Stromal cell of bone marrow (primary cell): ENCODE measurements at regions not wholly inside any gene's neighbourhood (a gene's known extent, or its start where the extent isn't known, plus 50 kb on each side); places are given as distances from the start of the nearest gene placed in this dataset.
"Not testable (repeated sequence)": the region's sequence is repeated elsewhere in the genome, so short reads cannot be mapped to it uniquely, and the experiment has no call there.

ENCODE experiments used
- DNase-seq: peaks from one replicate; pipeline ENCODE4 v3.0.0-alpha.2; 2012; ENCODE audit warnings: low read depth

DNA sequence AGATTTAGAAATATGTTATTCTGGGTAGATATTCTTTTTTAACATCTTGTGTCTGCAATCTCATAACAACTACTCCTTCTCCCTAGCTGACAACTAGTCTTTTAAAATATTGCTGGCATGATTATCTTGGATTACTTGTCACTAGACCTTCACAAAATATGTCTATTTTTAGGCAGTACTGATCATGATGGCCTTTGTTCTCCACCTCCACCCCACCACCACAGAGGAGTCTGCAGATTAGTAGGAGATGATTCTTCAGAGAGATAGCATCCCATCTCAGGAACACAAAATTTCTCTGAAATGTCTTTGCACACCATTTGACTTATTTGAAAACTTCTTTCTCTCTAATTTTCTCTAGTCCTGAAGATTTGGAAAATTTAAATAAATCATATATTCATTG lies 338.1 kb upstream of the SPHKAP start:
- DNase-seq, result no peak

DNA sequence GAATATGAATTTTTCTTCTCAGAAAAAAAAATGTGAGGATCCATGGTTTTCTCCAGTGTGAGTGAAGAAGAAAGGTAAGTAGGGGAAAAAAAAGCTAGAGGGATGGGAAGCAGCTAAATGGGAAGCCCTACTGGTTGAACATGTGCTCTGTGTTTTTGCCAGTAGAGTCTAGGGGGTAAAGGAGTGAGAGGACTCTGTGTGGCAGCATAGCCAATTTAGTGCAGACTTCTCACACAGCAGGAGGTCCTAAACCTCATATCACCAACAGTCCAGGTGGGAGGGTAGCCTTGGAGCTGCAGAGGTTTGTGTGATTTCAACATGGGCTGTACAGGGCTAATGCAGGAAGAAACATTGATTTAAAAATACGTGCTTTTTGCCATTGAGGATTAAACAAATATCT lies 334.5 kb upstream of the SPHKAP start:
- no peak for DNase-seq

DNA sequence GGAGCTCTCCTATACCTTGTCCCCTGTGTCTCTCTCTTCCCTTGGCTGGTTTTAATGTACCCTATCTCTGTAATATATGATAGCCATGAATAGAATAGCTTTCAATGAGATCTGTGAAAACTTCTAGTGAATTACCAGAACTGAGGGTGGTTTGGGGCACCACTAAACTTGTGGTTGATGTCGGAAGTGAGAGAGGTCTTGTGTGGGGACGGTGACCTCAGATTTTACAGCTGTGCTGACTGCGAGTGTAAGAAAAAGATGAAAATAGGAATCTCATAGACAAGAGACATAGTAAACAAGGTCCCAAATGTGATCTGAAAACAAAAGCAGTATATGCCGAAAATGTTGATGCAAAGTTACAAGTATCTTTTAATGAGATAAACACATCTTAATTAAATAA lies 332.0 kb upstream of the SPHKAP start:
- DNase-seq, result not testable (repeated sequence)

DNA sequence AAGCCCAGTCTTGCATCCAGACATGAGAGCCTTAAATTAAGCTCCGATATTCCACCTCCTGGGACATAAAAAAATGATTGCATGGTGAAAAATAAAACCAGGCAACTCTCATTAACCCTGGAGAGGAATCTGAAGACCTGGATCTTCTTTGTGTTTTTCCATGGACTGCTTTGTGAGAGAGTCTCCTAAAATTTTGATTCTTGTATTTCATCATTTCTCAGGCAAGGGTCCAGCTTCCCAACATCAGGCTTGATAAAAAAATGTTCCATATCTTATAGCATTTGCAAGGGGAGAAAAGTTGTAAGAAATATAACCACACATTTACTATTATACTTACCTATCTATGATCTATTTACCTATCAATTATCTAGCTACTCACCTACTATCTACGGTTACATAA lies 327.5 kb upstream of the SPHKAP start:
- no peak for DNase-seq

DNA sequence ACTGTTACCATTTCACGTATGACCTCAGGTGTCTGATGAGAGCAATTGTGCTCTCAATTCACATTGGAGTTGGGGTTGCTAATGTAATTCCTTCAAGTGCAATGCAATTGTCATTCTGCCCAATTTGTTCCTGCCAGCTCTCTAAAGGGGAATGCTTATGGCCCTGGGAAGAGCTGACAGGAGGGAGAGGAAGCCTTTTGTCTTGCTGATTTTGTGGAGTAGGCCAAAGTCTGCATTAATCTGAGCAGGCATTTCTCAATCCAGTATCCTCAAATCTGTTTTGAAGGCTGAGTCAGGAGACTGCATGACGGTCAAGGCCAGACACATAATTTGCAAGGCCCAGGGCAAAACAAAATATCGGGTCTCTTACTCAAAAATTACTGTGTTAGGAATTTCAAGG lies 326.4 kb upstream of the SPHKAP start:
- no peak for DNase-seq

DNA sequence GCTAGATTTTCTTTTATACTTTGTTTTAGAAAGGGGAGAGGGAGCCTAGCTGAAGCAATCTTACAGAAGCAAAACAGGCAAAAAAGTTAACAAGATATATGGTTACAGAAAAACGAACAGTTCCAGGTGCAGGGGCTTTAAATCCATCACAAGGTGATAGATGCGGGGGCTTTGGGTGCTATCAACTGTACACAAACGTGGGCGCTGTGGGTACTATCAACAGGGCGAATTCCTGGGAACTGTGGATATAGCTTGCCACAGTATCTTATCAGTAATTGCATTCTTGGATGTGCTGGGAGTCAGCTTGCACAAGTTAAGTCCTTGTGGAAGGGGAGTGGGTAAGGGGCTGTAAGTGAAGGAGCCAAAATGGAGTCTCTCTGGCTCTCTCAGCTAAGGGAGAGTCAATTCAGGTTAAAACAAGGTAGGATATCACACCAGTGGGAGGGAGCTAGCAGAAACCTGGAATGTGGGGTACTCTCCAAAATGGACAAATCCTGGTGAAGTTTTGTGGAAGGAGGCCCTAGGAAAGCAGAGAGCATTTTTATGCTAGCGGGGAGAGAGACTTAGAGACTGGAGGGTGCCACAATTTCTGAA lies 325.8 kb upstream of the SPHKAP start:
- DNase-seq, result no peak

DNA sequence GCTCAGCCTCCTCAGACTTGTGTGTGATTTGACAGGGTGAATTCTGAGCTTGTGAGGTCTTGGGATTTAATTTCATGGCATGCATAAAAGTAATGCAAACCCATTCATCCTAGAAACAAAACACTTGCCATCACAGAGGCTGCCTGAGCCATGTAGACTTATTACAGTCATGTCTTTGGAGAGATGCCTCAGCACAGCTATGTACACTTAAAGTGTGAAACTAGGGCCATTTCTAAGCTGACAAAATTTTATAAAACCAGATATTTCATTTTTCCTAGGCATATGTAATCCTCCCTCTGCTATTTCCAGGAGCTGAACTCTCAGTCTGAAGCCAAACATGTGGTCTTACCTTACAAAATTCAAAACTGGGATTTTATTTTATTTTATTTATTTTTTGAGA lies 322.2 kb upstream of the SPHKAP start:
- no peak for DNase-seq

DNA sequence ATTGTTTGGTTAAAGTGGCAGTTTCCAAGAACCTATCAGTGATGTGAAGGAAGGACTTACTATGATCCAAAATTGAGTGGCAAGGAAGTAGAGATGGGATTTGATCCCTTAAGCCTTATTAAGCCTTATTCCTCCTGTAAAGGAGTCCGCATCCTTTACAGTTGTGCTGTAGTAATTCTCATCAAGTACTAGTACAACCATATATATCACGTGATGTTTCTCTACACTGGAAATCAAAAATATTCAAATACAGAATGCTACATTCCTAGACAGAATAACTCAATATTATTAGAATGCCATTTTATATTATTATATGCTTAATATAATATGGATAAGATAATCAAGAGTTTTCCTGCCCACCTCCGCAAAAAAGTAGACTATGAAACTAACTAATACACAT lies 312.4 kb upstream of the SPHKAP start:
- DNase-seq, result no peak

DNA sequence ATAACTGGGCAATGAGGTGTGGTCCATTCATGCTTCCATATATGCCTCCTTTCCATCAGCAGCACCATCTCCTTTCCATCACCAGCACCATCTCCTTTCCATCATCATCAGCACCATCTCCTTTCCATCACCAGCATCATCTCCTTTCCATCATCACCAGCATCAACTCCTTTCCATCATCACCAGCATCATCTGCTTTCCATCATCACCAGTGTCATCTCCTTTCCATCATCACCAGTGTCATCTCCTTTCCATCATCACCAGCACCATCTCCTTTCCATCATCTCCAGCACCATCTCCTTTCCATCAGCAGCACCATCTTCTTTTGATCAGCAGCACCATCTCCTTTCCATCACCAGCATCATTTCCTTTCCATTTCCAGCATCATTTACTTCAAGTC lies 297.5 kb upstream of the SPHKAP start:
- no peak for DNase-seq

DNA sequence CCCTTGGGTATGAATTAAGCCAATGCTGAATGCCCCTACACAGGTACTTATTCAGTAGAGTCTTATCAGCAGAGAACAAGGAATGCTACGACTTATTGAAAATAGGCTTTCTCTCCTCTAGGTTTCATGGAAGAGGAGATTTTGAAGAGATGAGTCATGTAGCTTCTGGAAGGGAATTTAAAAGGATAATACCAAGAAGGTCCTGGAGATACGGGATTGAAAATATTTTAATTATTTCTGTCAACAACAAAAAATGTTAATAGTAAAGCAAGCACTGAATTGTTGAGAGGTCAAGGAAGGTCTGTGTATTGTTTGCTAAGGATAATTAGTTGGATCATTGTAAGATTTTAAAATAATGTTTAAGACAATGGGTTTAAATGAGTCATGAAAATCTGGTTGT lies 293.0 kb upstream of the SPHKAP start:
- DNase-seq, result no peak

DNA sequence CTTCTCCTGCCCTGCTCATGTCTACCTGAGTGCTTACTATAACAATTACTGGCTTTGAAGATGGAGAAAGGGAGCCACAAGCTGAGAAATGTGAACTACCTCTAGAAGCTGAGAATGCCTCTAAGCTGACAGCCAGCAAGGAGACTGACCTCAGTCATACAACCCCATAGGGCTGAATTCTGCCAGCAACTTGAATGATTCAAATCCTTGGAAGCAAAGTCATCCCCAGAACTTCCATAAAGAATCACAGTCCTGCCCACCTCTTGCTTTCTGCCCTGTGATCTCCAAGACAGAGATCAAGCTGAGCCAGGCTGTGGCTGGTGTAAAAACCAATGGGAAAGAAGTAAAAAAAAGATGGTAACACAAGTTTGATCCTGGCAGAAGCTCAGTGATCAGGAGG lies 288.2 kb upstream of the SPHKAP start:
- no peak for DNase-seq

DNA sequence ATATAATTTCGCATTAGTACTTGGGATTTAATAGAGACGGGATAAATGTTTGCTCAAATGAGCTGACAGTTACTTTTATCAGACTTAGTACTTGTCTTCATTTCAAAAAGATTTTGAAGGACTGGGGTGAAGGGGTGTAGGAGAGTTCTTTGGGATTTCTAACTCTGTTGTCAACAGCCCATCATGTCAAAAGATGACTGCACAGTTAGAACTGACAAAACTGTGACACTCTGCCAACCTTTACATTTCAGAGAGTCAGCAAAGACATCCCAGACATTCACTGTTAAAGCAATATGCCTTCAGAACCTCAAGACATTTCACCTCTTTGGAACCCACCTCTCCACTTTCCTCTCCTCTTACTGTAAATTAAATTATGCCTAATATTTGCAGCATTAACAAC lies 285.4 kb upstream of the SPHKAP start:
- no peak for DNase-seq

DNA sequence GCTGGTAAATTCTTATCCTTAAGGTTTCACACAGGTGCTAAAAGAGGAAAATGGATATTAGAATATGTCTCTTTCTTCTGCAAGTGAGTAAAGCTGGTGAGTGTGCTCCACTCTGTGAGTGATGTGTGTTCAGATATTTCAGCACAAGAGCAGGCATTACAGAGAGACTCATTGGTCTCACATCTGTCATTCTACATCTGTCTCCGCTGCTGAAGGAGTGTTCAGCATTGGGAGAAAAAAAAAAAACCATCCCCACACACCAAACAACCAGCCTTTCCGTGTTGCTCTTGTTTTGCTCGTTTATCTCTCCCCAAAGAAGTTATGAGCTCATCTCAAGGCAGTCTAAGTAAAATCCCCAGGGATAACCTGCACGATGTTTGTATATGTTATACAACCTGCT lies 283.9 kb upstream of the SPHKAP start:
- DNase-seq, result no peak

DNA sequence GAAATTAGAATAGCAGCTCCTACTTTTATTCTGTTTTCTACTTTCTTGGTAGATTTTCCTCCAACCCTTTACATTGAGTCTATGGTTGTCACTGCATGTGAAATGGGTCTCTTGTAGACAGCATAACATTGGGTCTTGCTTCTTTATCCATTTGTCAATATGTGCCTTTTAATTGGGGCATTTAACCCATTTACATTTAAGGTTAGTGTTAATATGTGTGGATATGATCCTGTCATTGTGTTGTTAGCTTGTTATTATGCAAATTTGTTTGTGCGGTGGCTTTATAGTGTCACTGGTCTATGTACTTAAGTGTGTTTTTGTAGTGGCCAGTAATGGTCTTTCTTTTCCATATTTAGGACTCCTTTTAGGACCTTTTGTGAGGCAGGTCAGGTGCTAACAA lies 276.9 kb upstream of the SPHKAP start:
- no peak for DNase-seq

DNA sequence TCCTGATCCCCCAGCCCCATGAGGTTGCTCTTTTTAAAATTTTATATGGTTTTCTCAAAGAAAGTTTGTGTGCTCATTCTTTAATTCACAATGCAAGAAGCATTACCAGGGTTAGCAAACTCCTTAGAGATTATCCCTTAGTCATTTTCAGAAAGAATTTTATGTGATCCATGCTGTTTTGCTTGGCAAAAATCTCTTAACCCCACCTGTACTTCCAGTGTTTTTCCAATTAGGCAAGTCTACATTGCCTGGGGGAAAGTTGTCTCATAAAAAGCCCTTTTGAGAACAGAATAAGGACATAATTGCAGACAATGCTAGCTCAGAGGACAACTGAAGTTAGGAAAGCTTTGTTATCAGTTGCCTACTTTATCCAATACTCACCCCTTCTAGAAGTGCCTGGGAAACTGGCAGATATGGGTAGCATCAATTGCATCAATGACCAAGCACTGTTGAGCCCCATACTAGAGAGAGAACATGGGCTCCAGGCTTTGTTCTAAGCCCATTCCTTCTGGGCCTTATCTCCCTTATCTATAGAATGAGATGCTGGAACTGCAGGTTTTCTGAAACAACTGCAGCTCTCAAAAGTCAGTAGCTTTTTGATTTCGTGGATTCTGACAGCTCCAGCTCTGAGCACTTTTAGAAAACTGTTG lies 265.9 kb upstream of the SPHKAP start:
- no peak for DNase-seq

DNA sequence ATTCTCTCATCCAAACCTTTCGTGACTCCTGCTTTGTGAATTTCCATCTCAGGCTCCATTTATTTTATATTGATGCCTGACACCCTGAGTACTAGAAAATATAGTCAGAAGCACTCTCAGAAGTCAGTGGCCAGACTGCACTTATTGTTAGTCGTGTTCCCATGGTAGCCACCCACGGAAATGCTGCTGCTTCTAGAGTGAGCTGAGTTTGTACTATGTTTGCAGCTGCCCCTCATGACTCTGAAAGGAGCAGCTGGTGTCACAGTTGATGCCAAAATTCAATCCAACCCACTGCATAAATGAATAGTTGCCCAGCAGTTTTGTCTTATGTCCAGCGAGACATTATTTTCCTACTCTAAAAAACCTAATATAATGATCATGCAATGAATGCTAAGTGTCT lies 265.2 kb upstream of the SPHKAP start:
- no peak for DNase-seq

DNA sequence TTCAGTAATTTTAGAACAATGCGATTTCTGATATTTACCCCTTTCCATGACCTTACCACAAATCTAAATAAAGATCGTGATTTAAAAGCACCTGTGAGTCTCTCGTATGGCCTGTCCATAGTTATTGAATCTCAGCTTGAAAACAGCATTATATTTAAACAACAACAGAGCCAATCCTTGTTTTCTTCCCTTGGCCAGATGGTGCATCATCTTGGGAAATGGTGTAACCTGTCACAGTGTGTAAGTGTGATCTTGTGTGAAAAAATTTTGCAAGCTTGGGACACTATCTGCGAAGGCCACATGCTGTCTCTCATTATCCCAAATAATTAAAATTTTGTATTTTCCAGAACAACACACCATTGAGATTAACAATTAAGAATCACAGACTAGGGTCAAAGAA lies 262.7 kb upstream of the SPHKAP start:
- DNase-seq, result no peak

DNA sequence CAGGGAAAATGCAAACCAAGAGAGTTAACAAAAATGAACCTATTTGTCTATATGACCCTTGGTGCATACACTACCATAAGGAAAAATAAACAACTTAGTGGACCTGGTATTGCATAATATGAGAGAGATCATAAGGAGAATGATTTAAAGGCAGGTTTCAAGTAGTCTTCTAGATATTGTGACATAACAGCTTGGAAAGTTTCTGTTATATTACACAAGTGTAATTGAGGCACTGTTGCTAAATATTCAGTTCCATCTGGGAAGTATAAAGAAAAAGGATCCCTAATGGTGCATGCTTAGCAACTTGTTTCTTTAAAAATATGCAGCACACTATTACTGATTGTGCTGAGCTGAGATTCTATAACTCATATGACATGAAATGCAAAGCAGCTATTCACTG lies 252.2 kb upstream of the SPHKAP start:
- DNase-seq, result no peak

DNA sequence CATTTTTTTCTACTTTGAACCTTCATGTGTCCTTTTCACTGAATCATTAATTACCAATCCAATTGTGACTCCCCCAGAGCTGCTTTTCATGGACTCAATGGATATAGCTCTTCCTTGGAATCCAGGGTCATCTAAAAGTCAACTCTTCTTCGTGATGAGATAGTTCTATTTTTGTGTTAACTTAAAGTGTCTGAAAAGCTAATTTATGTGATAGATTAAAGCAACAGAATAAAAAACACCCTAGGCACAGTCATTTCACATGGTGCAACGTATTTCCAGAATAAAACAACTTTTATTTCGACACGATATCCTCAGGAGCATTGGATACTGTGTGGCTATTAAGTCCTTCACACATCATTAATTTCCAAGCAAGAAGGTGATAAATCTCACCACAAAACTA lies 250.6 kb upstream of the SPHKAP start:
- no peak for DNase-seq

DNA sequence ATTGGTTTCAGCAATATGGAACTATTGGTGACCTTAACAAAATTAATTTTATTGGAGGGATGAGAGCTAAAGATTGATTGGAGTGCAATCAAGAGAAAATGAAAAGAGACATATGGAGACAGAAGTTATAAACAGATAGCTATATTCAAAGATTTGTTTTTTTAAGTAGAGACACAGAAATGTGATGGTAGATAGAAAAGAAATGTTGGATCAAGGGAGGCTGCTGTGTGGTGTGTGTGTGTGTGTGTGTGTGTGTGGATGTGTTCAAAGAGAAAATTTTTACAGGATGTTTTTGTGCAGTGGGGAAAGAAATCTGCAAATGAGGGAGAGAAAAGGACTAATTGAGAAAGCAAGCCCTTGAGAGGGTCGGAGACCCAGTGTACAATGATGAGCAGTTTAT lies 249.5 kb upstream of the SPHKAP start:
- DNase-seq, result no peak

DNA sequence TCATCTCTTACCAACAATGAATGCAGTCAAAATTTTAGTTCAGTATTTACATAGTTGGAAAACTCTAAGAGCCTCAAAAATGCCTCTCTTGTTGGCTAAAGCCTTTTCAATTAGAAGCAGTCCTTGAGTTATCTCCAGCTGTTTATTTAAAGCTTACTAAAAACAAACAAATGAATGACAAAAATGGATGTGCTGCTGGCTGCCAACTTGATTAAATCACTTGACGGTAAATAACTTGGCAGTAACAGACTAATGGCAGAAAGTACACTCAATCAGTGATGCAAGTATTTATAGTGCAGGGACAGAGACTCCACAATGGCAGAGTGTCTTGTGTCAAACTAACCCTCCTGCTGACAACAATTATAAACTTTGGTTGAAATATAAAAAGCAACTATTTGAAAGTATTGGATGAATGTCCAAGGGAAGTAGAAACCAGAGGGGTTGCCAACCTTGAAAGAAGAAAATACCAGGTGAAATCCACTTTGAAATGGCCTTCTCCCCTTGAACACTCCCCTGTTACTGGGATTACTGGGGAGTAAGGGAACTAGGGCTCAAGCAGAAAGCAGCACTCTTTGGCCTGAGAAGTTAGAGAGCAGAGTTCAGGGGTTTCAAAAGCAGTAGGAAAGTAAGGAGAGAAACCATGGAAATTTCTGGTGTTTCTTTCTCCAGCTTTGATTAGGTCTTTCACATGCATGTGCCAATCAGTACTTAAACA lies 245.2 kb upstream of the SPHKAP start:
- DNase-seq, result no peak

DNA sequence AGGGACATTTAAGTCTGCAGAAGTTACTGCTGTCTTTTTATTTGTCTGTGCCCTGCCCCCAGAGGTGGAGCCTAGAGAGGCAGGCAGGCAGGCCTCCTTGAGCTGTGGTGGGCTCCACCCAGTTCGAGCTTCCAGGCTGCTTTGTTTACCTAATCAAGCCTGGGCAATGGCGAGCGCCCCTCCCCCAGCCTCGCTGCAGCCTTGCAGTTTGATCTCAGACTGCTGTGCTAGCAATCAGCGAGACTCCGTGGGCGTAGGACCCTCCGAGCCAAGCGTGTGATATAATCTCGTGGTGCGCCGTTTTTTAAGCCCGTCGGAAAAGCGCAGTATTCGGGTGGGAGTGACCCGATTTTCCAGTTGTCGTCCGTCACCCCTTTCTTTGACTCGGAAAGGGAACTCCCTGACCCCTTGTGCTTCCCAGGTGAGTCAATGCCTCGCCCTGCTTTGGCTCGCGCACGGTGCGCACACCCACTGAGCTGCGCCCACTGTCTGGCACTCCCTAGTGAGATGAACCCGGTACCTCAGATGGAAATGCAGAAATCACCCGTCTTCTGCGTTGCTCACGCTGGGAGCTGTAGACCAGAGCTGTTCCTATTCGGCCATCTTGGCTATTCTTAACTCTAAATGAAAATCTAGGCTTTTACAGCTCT lies 244.0 kb upstream of the SPHKAP start:
- DNase-seq, result not testable (repeated sequence)

DNA sequence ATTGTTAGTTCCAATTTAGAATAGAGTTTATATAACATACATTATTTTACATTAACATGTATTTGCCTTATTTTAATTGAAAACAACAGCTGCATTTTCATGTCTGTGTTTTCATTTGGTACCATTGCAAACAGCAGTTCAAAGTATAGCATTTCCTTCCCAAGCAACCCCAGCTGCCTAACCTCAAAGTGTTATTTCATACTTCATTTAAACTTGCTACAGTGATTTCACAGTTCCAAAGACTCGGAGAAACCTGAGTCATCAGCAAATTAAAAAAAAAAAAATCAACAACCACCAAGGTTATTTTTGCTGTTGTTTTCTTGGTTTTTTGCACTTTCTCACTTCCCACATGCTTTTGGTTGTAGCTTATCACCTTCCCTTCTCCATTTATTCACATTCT lies 236.5 kb upstream of the SPHKAP start:
- no peak for DNase-seq
